ENCODE measurements at regions not wholly inside any gene's neighbourhood (a gene's known extent, or its start where the extent isn't known, plus 50 kb on each side); places are given as distances from the start of the nearest gene placed in this dataset.
"Not testable (repeated sequence)": the region's sequence is repeated elsewhere in the genome, so short reads cannot be mapped to it uniquely, and the experiment has no call there.

DNA sequence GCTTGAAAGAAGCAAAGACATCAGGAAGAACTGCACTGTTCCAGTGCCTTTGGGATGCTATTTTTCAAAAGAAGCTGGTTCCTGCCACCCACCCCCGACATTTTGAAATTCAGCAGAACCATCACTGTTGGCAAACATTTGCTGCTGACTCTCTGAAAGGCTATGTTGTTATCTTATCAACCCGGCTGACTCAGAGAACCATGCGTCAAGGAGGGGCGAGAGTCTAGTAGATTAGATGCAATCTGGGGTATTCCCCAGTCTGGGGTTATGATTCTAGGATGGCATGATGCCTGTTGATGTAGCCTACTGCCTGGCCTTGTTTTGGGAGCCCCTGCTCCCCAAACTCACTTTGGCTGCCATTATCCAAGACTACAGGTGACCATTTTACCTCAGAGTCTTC is 267.8 kb upstream of the RUNX1 start:
- no peak for DNase-seq (ENCODE audit: low read depth in 2 of 2)

DNA sequence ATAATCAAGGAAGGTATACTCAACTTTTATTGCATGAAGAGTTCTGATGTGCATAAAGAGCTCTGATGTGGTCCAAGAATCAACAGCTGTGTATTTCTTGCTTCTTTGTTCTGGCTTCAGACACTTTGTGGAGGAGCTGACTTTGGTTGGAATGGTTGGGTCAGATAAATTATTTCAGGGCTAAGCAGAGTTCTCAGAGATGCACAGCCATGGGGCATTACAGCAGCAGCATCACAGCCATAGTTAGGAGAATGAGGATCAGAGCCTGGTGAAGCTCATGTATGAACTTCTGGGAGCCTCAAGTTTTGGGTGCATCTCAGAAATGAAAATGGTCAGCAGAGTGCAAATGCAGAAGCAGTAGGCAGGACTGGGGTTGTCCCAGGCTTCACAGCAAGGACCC is 267.4 kb upstream of the RUNX1 start:
- DNase-seq (ENCODE audit: low read depth in 2 of 2): no peak

DNA sequence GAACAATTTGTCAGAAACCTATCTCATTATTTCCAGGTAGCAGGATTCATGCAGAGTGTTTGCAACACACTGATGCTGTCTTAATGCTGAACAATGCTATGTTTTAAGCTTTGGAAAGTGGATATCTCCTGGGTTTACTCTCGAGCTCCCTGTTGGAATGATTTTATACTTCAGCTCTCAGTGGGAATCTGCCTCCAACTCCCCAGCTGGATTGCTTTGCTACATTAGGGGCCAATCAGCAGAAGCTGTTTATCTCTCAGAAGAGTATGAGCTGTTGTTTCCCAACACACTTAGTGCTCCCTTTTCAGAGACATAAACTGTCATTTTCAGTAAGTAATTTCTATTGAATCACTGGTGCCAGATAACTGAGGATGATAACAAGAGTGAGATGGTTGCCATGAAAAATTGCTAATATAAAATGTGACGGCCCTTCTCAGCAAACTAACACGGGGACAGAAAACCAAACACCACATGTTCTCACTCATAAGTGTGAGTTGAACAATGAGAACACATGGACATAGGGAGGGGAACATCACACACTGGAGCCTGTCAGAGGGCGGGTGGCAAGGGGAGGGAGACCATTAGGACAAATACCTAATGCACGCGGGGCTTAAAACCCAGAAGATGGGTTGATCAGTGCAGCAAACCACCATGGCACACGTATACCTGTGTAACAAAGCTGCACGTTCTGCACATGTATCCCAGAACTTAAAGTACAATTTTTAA is 265.9 kb upstream of the RUNX1 start:
- no peak for DNase-seq (ENCODE audit: low read depth in 2 of 2)

DNA sequence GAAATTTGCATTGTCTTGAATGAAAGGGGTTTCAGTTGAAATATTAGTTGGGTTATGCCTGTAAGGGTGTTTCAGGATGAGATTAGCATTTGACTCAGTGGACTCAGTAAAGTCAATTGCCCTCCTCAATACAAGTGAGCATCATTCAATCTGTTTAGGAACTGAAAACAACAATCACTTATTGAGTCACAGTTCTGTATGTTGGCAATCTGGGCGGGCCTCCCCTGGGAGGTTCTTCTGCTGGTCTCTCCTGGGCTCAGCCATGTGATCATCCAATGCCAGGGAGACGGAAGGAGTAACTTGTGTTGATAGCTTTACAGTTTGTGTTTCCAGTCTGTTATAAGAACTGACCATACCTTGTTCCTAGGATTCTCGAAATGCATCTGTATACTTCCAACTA is 262.9 kb upstream of the RUNX1 start:
- no peak for DNase-seq (ENCODE audit: low read depth in 2 of 2)

DNA sequence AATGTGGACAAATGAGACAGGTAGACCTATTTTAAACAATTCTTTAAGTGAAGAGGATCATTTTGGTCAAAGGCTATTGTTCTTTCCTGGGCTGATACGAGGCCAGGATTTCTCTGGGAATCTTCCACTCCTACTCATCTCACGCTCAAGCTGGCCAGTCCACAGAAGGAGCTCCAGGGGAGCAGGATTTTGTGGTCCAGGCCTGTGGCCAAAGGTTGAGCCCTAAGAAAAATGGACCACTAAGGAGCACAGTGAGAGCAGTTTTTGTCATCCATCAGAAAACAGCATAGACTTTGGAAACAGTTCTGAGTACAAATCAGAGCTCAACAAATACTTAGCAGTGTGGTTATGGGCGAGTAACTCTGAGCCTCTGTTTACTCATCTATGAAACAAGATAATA is 260.2 kb upstream of the RUNX1 start:
- DNase-seq (ENCODE audit: low read depth in 2 of 2): no peak

DNA sequence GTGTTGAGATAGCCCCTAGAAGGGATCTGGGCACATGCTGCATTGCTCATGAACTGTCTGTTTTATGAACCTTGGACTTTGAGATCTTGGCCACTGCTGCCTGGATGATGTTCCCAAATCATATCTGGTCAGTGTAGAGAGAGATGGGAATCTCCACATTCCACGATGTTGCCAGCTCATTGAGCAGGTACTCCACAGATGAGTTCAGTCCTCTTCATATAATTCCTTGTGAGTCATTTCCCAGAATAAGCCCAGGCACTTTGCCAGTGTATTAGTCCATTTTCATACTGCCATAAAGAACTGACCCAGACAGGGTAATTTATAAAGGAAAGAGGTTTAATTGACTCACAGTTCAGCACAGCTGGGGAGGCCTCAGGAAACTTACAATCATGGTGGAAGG is 254.0 kb upstream of the RUNX1 start:
- no peak for DNase-seq (ENCODE audit: low read depth in 2 of 2)

DNA sequence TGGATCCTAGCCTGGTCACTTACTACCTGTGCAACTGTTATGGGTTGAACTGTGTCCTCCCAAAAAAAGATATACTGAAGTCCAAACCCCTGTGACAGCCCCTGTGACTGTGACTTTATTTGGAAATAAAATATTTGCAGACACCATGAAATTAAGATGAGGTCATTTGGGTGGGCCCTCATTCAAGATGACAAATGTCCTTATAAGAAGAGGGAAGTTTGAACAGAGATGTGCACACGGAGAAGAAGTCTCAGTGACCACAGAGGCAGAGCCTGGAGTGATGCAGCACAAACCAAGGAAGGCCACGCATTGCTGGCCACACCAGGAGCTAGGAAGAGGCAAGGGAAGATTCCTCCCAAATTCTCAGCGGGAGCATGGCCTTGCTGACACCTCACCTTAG is 249.7 kb upstream of the RUNX1 start:
- no peak for DNase-seq (ENCODE audit: low read depth in 2 of 2)

DNA sequence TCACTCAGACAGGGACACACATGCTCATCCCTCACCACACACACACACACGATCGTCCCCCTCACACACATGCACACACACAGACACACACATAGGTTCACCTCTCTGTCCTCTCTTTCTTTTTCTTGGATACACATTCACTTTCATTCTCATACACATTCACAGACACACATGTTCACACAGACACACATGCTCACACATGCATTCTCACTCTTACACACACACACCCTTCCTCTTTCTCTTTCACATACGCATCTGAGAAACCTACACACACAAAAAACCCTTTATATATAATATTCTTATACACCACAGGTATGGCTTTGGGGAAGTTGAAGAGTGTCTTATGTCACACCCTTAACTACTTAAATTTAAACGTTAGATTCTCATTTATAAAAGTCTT is 248.6 kb upstream of the RUNX1 start:
- no peak for DNase-seq (ENCODE audit: low read depth in 2 of 2)

DNA sequence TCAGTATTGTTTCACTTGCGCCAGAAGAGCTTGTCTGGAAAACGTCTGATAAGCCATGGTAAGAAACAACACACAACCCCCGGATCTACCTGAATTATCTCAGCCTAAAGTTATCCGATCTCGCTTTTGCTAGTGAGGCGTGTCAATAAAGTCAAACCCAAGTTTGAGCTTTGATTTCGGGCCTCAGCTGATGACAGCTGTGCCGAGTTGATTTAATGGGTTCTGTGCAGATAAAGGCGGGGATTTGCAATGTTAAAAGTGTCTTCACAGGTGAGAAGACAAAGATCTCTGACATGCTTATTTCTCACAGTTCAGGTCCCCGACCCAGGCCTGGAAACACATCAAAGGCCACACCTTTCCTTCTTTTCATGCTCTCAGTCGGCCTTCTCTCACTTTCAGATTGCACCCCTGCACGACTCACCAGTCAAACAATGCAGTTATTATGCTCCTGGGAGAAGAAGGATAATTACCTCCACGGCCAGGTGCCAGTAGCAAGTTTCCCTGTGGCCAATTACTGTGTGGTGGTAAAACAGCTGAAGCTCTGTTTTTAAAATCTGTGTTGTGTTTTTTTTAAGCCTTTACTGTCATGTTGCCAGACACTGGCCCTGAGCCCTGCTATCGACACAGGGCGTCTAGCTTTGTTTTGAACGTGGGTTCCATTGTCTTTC is 245.3 kb upstream of the RUNX1 start:
- no peak for DNase-seq (ENCODE audit: low read depth in 2 of 2)

DNA sequence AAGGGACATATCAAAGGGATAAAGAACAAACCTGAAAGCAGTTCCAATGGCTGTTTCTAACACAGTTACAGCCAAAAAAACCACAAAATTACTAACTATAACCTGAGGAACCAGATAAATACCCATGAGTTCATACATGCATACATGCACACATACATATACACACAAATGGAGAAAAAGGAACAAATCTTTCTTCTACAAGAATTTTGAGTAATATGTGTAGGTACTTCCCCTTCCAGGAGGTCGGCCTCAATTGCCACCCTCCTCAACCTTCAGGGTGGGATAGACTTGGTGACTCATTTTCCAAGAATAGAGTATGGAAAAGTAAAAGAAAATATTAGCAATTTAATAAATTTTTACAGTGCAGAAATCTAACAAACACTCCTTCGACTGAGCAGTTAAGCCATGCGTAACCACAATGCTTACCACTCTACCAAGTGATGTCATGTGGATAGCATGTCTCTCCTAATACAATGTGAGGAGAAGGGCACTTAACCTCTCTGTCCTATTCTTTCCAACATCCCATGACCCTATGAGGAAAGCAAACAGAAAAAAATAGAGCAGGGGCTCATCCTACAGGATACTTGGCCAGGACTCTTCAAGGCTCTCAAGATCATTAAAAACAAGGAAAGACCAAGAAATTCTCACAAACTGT is 243.0 kb upstream of the RUNX1 start:
- no peak for DNase-seq (ENCODE audit: low read depth in 2 of 2)

DNA sequence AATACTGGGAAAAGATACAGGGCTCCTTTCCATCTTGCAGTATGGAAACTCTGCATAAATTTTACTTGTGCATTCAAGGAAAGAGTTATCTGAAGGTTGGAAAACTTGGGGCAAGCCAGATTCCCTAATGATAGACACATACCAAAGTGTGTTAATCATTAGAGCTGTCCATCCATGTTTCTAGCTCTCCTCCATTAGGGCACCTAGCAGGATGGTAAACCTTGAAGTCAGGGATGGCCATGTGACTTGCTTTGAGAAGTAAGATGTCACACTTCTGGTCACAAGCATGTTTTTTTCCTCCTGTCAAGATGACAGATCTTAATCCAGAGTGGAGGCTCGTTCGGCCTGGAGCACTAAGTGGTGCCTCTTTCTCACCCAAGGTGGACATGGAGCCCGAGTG is 241.9 kb upstream of the RUNX1 start:
- no peak for DNase-seq (ENCODE audit: low read depth in 2 of 2)

DNA sequence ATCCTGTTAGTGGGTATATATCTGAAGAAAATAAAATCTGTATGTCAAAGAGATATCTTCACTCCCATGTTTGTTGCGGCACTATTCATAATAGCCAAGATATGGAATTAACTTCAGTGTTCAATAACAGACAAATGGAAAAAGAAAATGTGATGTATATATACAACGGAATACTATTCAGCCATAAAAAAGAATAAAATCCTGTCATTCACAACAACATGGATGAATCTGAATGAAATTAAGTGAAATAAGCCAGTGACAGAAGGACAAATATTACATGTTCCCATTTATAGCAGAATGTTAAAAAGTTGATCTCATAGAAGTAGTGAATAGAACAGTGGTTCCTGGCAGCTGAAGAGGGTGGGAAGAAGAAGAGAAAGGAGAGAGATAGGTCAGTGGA is 239.1 kb upstream of the RUNX1 start:
- no peak for DNase-seq (ENCODE audit: low read depth in 2 of 2)

DNA sequence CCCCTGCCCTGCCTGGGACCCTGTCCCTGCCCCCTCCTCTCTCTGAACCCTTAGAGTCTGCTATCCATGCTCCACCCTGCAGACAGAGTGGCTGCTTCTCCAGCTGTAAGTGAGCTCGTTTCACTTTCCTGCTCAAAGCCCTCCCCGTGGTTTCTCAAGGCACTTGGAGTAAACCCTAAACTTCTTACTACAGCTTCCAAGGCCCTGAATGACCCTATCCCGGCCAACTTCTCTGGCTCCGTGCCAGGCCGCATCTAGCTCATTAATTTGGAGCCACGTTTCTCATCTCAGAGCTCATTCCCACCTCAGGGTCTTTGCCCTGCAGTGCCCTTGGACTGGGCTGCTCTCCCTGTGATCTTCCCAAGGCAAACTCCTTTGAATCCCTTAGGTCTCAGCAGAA is 235.1 kb upstream of the RUNX1 start:
- DNase-seq (ENCODE audit: low read depth in 2 of 2): no peak

DNA sequence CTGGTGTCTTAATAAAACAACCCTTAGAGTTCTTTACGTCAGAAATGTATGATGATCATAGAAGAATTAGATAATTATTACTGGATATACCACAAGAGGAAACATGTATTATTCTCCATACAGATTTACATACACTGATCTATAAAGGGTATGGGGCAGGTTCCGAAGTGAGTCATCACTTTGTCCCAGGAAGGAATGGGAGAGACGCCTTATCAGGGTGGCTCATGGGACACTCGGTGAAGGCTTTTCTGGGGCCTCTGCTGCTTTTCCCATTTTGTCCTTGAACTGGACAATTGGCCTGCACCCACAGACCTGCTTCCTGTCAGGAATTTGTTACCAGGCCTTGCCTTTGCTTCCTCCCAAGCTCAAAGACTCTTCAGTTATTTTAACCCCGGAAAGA is 233.8 kb upstream of the RUNX1 start:
- no peak for DNase-seq (ENCODE audit: low read depth in 2 of 2)

DNA sequence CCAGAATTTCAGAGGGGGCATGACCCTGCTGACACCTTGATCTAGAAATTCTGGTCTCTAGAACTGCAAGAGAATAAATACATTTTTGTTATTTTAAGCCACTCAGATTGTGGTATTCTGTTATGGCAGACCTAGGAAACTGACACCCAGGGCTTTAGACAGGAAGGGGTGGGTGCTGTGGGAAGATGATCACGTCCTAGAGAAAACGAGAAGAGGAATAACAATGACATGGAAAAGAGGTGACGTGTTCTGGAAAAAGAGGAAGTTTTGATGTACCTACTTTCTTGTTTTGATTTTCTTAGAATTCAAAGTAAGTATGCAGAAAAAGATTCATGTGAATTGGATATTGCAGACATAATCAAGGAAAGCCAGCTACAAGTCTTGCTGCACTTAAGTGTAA is 232.9 kb upstream of the RUNX1 start:
- no peak for DNase-seq (ENCODE audit: low read depth in 2 of 2)

DNA sequence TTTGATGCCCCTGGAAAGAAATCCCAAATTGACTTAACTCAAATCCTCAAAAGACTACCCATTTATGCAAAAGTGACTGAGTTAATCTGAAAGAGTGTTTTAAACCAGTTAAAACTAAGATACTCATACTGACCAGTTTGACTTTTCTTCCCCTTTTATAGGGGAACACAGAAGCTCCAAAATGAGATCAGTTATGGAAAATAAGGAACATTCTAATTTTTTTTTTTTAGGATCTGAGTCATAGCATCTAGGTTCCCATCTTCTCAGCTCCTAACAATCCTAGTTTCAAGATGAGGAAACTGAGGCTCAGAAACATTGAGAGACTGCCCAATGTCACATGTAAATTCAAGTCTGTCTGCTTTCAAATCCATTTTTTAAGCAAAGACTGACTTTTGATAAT is 231.1 kb upstream of the RUNX1 start:
- DNase-seq (ENCODE audit: low read depth in 2 of 2): no peak

DNA sequence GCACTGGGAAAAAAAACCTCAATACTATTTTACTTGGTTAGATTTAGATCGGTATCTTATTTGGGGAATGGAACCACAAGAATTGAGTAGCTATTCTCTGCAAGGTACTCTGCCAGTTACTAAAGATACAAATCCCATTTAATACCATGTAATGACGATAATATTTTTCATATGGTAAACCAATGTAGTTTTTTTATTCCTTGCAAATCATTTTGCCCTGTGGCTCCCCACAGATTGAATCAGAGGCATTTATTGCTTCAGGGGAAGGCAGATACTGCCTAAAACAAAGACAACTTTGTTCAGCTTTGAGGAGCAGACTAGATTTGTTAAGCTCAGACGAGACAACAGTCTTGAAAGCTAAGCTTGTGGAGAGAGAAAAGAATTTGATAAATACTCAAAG is 226.7 kb upstream of the RUNX1 start:
- DNase-seq (ENCODE audit: low read depth in 2 of 2): no peak

DNA sequence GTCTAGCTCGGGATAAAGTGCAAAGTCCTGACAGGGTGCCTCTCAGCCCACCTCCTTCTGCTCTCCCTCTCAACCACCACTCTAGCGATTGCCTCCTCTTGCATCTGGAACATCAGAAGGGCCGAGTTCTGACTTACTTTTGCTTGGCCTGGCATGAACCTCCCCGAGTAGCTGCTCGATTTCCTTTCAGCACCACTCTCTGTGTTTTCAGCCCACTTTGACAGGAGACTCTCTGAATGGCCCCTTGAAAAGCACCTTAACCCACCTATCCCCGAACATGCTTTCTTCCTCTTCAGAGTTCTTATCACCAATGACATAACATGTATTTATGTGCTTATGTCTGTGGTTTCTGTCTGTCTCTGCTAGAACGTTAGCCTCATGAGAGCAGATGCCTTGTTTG is 225.8 kb upstream of the RUNX1 start:
- no peak for DNase-seq (ENCODE audit: low read depth in 2 of 2)

DNA sequence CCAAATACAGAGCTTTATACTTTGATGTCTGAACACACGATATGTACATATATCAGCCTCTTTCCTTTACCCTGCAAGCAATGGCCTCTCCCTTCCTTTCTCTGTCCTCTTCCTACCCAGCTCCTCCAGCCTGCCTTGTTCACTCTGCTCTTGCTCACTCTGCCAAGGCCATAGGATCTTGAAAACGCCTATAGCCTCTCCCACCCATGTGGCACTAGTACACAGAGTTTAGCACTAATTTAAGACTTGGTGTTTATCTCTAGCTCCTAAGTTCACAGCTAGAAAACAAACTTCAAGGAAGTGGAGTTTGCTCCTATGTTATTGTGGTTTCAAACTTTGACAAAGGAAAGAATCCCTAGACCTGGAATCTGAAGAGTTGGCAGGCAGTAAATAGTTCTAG is 225.0 kb upstream of the RUNX1 start:
- no peak for DNase-seq (ENCODE audit: low read depth in 2 of 2)

DNA sequence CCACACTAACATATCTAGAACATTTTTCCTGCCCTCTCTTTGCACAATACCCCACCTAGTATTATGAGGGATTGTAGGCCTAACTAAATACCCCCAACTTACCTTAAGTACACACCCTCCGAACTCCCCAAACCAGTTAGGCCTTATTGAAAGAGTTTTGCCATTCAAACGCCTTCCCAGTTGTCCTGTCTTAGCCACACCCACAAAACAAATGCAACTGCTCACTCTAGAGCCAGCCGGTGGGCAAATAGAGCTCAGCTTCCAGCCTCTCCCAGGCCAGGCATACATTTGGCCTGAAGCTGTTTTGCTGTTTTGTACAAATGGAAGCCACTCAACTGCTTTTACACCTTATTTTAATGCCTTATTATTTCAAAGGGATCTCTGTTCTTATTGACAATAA is 224.2 kb upstream of the RUNX1 start:
- DNase-seq (ENCODE audit: low read depth in 2 of 2): no peak

DNA sequence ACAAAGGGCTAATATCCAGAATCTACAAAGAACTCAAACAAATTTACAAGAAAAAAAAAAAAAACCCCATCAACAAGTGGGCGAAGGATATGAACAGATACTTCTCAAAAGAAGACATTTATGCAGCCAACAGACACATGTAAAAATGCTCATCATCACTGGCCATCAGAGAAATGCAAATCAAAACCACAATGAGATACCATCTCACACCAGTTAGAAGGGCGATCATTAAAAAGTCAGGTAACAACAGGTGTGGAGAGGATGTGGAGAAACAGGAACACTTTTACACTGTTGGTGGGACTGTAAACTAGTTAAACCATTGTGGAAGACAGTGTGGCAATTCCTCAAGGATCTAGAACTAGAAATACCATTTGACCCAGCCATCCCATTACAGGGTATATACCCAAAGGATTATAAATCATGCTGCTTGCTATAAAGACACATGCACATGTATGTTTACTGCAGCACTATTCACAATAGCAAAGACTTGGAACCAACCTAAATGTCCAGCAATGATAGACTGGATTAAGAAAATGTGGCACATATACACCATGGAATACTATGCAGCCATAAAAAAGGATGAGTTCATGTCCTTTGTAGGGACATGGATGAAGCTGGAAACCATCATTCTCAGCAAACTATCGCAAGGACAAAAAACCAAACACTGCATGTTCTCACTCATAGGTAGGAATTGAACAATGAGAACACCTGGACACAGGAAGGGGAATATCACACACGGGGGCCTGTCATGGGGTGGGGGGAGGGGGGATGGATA is 222.4 kb upstream of the RUNX1 start:
- DNase-seq (ENCODE audit: low read depth in 2 of 2): not testable (repeated sequence)

DNA sequence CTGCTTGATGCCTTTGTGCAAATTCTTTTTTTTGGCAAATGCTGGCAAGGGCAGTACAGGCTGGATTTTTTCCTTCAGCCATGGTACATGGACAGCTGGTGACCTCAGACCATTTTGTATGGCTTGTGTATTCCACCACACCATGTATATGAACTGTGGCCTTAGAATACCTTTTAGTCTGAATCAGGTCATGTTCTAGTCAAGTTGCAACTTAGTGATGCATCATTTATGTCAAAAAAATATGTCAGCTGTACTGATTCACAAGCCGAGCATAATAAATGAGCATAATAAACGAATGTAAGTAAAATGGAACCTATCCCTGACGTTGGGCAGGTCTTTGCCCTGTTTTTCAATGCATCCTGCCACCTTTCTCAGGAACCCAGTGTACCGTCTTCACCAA is 219.7 kb upstream of the RUNX1 start:
- DNase-seq (ENCODE audit: low read depth in 2 of 2): no peak

DNA sequence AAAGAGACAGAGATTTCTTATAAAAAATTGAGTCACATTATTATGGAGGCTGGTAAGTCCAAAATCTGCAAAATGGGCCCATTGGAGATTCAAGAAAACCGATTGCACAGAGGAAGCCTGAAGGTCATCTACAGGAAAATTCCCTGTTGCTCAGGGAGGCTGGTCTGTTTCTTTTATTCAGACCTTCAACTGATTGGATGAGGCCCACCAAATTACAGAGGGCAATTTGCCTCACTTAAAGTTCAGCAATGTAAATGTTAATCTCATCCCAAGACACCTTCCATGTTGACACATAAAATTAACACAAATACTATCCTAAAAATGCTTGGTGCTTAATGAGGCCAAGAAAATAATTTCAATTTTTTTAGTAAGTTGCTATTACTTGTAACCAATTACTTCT is 219.2 kb upstream of the RUNX1 start:
- no peak for DNase-seq (ENCODE audit: low read depth in 2 of 2)

Measured in stimulated activated CD8-positive, alpha-beta memory T cell treated with anti-CD3 and anti-CD28 coated beads, Interleukin-2, amount 100 ng/mL, for 1 hour (primary cell).